HepG2 (cell line): ENCODE measurements at regions not wholly inside any gene's neighbourhood (a gene's known extent, or its start where the extent isn't known, plus 50 kb on each side); places are given as distances from the start of the nearest gene placed in this dataset.

ENCODE experiments used
- ERF ChIP-seq: IDR thresholded peaks from 2 replicates; pipeline ENCODE4 v1.6.1; 2018; ENCODE audit warnings: missing biosample characterization, missing genetic modification reagents
- JUND ChIP-seq: sonication (generic); formaldehyde crosslinking; IDR thresholded peaks from 2 replicates; pipeline ENCODE4 v1.8.0; 2022; ENCODE audit warnings: mild to moderate bottlenecking, missing genetic modification reagents
- ZC3H13 ChIP-seq: sonication (generic); formaldehyde crosslinking; IDR thresholded peaks from 2 replicates; pipeline ENCODE4 v1.8.1; 2023; ENCODE audit warnings: mild to moderate bottlenecking, missing genetic modification reagents, moderate library complexity

- no peak for TF ChIP-seq JUND
- TF ChIP-seq ERF (CRISPR knock-in tag): no peak
- TF ChIP-seq ZC3H13 (CRISPR knock-in tag): no peak
These were observed 683.6 kb upstream of the ARPP21 start for GRCh38 chr3:34955680-34956079.
